Gastroesophageal sphincter (tissue), 4 donors: ENCODE measurements at regions not wholly inside any gene's neighbourhood (a gene's known extent, or its start where the extent isn't known, plus 50 kb on each side); places are given as distances from the start of the nearest gene placed in this dataset.

ENCODE experiments used
- ATAC-seq: fragments of 150-250 bp; one replicate; pipeline ENCODE4 v1.9.1; 2016; ENCODE audit warnings: mild to moderate bottlenecking, moderate library complexity
- H3K27ac ChIP-seq, 4 donors: fragments of 200-600 bp; sonication (generic) in 3 of 4; 1 replicate in 3 of 4; 2 replicates in 1 of 4; pipeline ENCODE4 v1.5.1; 2016 to 2019
- H3K27me3 ChIP-seq: fragments of 200-600 bp; sonication (generic); one replicate; pipeline ENCODE4 v1.5.1; 2019
- H3K36me3 ChIP-seq, 2 donors: fragments of 200-600 bp; sonication (generic); one replicate each; pipeline ENCODE4 v1.5.1; 2019; ENCODE audit warnings: control low read depth in 1 of 2
- H3K4me1 ChIP-seq, 3 donors: fragments of 200-600 bp; sonication (generic); 1 replicate in 2 of 3; 2 replicates in 1 of 3; pipeline ENCODE4 v1.5.1; 2016 to 2019; ENCODE audit warnings: control low read depth in 2 of 3
- H3K4me3 ChIP-seq, 2 donors: fragments of 200-600 bp; sonication (generic); one replicate each; pipeline ENCODE4 v1.5.1; 2019; ENCODE audit warnings: mild to moderate bottlenecking in 1 of 2, moderate library complexity in 1 of 2
- H3K9me3 ChIP-seq, 3 donors: fragments of 200-600 bp; sonication (generic); one replicate each; pipeline ENCODE4 v1.5.1; 2017 to 2019; ENCODE audit warnings: control low read depth in 2 of 3
- EP300 ChIP-seq: sonication (generic); formaldehyde crosslinking; IDR thresholded peaks from one replicate; pipeline ENCODE4 v1.6.1; 2017; ENCODE audit warnings: antibody characterized with exemption, mild to moderate bottlenecking
- POLR2A ChIP-seq, 2 donors: fragments of 450-650 bp; IDR thresholded peaks; one replicate each; pipeline ENCODE4 v1.6.1; 2017; ENCODE audit warnings: antibody characterized with exemption in 2 of 2, mild to moderate bottlenecking in 2 of 2, moderate library complexity in 1 of 2
- POLR2AphosphoS5 ChIP-seq: sonication (generic); formaldehyde crosslinking; IDR thresholded peaks from one replicate; pipeline ENCODE4 v1.6.1; 2017; ENCODE audit warnings: antibody characterized with exemption
- WGBS, 2 donors: methylation state at CpG; one replicate each; pipeline ENCODE4 v1.1.5; 2018; ENCODE audit warnings: low coverage in 1 of 2; 5-methylcytosine and 5-hydroxymethylcytosine counted together
- TF ChIP-seq, protein P1 (sequence below), 4 experiments: fragments of 200-600 bp in 2 of 4; fragments of 450-650 bp in 2 of 4; sonication (generic) in 1 of 4; IDR thresholded peaks; one replicate each; pipeline ENCODE4 v1.5.1; 2017 to 2019; ENCODE audit warnings: antibody characterized with exemption in 4 of 4, mild to moderate bottlenecking in 2 of 4, moderate library complexity in 2 of 4

DNA sequence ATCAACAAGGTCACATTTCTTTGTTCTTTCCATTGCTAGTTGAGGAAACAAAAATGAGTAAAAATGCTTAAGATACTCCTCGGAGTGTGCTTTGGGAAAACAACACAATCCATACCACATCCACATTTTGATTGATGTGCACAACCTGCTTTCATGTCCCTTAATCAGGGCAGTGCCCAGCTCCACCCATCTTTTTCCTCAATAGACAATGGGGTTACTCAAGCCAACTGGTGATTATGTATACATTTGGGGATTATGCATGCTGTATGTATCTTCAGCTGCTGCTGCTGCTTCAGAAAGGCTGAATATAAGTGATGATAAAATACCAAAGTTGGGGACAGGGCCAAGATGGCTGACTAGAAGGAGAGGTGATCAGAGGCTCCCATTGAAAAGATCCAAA is 155.2 kb upstream of the VGLL2 start:
- Histone ChIP-seq H3K4me1 (no peaks in the 10 kb centered on the region), H3K36me3 (no peaks in the 10 kb centered on the region), H3K27me3 (no peaks in the 10 kb centered on the region), H3K4me3 (no peak overlapping the region), H3K9me3 (peaks cover 0 to 8% (median 0%) of the 10 kb centered on the region in 3 donors), H3K27ac (no peak overlapping the region)
- WGBS, 2 donors = 74 to 75% methylated on average over 1 of the region's 1 CpG
- no peak for ATAC-seq
- TF ChIP-seq, protein P1, sequence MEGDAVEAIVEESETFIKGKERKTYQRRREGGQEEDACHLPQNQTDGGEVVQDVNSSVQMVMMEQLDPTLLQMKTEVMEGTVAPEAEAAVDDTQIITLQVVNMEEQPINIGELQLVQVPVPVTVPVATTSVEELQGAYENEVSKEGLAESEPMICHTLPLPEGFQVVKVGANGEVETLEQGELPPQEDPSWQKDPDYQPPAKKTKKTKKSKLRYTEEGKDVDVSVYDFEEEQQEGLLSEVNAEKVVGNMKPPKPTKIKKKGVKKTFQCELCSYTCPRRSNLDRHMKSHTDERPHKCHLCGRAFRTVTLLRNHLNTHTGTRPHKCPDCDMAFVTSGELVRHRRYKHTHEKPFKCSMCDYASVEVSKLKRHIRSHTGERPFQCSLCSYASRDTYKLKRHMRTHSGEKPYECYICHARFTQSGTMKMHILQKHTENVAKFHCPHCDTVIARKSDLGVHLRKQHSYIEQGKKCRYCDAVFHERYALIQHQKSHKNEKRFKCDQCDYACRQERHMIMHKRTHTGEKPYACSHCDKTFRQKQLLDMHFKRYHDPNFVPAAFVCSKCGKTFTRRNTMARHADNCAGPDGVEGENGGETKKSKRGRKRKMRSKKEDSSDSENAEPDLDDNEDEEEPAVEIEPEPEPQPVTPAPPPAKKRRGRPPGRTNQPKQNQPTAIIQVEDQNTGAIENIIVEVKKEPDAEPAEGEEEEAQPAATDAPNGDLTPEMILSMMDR (IDR thresholded peaks at IDR 0.05) = no peak
- TF ChIP-seq EP300 (no peak), POLR2AphosphoS5 (no peak), POLR2A (IDR thresholded peaks at IDR 0.05) (no peak)

DNA sequence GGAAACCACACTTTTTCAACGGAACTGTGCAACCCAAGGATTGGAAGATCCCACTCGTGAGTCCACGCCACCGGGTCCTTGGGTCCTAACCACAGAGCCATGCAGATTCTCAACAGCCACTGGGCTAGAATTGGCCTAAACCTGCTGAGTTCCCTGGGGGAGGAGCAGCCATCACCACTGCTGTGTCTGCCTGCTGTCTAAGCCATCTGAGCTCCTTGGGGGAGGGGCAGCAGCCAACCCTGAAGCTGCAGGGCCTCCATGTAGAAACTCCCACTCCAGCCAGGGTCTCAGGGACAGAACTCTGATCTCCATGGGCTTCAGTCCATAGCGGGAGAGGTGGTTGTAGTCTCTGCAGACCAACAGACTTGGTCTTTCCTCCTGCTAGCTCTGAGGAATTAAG is 154.6 kb upstream of the VGLL2 start:
- Histone ChIP-seq H3K36me3 (no peaks in the 10 kb centered on the region), H3K27me3 (no peaks in the 10 kb centered on the region), H3K27ac (no peak overlapping the region), H3K4me1 (no peaks in the 10 kb centered on the region), H3K9me3 (peaks cover 0 to 9% (median 0%) of the 10 kb centered on the region in 3 donors), H3K4me3 (no peak overlapping the region)
- no peak for ATAC-seq
- TF ChIP-seq, protein P1 (IDR thresholded peaks at IDR 0.05) = no peak
- TF ChIP-seq POLR2AphosphoS5 (no peak), EP300 (no peak), POLR2A (IDR thresholded peaks at IDR 0.05) (no peak)
- no CpG with 5 or more reads among the region's 5 CpGs for WGBS, 2 donors

GRCh38 chr6:117117652-117118051 is 147.7 kb upstream of the VGLL2 start:
- TF ChIP-seq POLR2AphosphoS5 = no peak
- no peak for TF ChIP-seq POLR2A (IDR thresholded peaks at IDR 0.05)
- no peaks in the 10 kb centered on the region for H3K27me3 ChIP-seq
- 20 to 38% methylated on average over 1 of the region's 1 CpG for WGBS, 2 donors
- peaks cover 0 to 9% (median 0%) of the 10 kb centered on the region in 3 donors for H3K9me3 ChIP-seq
- ATAC-seq = no peak
- no peaks in the 10 kb centered on the region for H3K36me3 ChIP-seq
- H3K27ac ChIP-seq = no peak overlapping the region
- H3K4me1 ChIP-seq = no peaks in the 10 kb centered on the region
- no peak overlapping the region for H3K4me3 ChIP-seq

DNA sequence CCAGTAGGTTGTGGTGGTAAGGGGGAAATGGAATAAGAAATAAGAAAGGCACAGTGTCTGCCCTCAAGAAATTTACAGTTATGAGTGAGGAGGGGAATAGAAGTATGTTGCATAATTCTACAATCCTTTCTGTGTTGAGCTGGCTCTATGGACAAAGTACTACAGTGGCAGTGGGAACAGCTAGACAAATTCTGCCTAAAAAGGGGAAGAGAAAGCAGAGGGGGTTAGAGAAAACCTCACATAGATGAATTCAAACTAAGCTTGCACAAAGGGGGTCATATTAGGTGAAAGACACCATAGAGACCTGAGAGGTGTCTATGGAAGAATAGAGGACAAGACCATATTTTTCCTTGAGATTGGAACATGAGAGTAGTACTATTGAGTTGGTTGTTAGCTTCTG is 146.9 kb upstream of the VGLL2 start:
- Histone ChIP-seq H3K27me3 (no peaks in the 10 kb centered on the region), H3K4me3 (no peak overlapping the region), H3K27ac (no peak overlapping the region), H3K9me3 (peaks cover 0 to 10% (median 0%) of the 10 kb centered on the region in 3 donors), H3K36me3 (no peaks in the 10 kb centered on the region), H3K4me1 (no peaks in the 10 kb centered on the region)
- TF ChIP-seq, protein P1 (IDR thresholded peaks at IDR 0.05) = no peak
- TF ChIP-seq POLR2A (IDR thresholded peaks at IDR 0.05) (no peak), EP300 (no peak), POLR2AphosphoS5 (no peak)
- no peak for ATAC-seq

GRCh38 chr6:117126213-117126612 is 139.1 kb upstream of the VGLL2 start:
- no peaks in the 10 kb centered on the region for H3K4me1 ChIP-seq
- WGBS, 2 donors = 44 to 75% methylated on average over 1 of the region's 1 CpG
- H3K9me3 ChIP-seq = peaks cover 0 to 7% (median 0%) of the 10 kb centered on the region in 3 donors
- H3K36me3 ChIP-seq = no peaks in the 10 kb centered on the region
- H3K4me3 ChIP-seq = no peak overlapping the region
- H3K27ac ChIP-seq = no peak overlapping the region
- ATAC-seq = no peak
- TF ChIP-seq EP300 (no peak), POLR2A (IDR thresholded peaks at IDR 0.05) (no peak), POLR2AphosphoS5 (no peak)
- TF ChIP-seq, protein P1 (IDR thresholded peaks at IDR 0.05) = no peak
- no peaks in the 10 kb centered on the region for H3K27me3 ChIP-seq

GRCh38 chr6:117128052-117128451 is 137.3 kb upstream of the VGLL2 start:
- H3K27me3 ChIP-seq = no peaks in the 10 kb centered on the region
- no peak overlapping the region for H3K4me3 ChIP-seq
- H3K9me3 ChIP-seq = peaks cover 0 to 7% (median 0%) of the 10 kb centered on the region in 3 donors
- no peak for ATAC-seq
- no peaks in the 10 kb centered on the region for H3K36me3 ChIP-seq
- TF ChIP-seq POLR2A (IDR thresholded peaks at IDR 0.05) (no peak), POLR2AphosphoS5 (no peak), EP300 (no peak)
- TF ChIP-seq, protein P1 (IDR thresholded peaks at IDR 0.05) = no peak
- H3K4me1 ChIP-seq = no peaks in the 10 kb centered on the region
- 75 to 76% methylated on average over 1 of the region's 1 CpG for WGBS, 2 donors
- no peak overlapping the region for H3K27ac ChIP-seq
